ENCODE measurements at regions not wholly inside any gene's neighbourhood (a gene's known extent, or its start where the extent isn't known, plus 50 kb on each side); places are given as distances from the start of the nearest gene placed in this dataset.

DNA sequence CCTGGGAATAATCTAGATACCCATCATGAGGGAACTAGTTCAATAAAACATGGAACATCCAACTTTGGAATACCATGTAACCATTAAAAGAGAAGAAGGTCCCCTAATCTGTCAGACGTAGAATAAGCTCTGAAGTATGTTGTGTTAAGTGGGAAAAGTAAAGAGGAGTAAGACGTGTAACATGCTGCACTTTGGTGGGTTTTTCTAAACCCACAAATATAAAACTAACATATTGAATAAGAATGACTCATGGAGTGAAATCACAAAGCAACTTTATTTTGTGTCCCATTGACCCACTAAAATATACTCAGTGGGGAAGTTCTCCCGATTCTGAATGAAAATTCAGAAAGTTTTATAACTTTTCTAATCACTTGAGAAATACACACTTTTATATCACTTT lies 67.9 kb upstream of the PIK3R1 start:
- TF ChIP-seq, protein P1, sequence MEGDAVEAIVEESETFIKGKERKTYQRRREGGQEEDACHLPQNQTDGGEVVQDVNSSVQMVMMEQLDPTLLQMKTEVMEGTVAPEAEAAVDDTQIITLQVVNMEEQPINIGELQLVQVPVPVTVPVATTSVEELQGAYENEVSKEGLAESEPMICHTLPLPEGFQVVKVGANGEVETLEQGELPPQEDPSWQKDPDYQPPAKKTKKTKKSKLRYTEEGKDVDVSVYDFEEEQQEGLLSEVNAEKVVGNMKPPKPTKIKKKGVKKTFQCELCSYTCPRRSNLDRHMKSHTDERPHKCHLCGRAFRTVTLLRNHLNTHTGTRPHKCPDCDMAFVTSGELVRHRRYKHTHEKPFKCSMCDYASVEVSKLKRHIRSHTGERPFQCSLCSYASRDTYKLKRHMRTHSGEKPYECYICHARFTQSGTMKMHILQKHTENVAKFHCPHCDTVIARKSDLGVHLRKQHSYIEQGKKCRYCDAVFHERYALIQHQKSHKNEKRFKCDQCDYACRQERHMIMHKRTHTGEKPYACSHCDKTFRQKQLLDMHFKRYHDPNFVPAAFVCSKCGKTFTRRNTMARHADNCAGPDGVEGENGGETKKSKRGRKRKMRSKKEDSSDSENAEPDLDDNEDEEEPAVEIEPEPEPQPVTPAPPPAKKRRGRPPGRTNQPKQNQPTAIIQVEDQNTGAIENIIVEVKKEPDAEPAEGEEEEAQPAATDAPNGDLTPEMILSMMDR (IDR thresholded peaks at IDR 0.05; ENCODE audit: extremely low read depth, missing control alignments) = no peak
- no peak for DNase-seq (ENCODE audit: low spot score)

DNA sequence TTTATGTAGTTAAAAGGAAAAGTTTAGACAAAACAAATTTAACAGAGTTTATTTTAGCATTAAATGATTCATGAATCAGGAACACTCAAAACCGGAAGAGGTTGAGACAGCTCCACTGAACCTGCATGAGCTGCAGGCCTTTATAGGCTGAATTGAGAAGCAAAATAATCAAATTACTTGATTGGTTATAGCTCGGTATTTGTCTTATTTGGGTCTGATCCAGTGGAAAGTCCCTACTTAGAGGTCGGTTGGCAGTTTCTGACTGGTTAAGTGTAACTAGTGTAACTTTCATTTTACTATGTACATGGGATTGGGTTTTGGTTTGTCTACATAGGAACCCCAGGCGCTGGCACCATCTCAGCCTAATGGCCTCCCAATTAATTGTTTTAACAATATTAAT lies 74.1 kb upstream of the PIK3R1 start:
- DNase-seq (ENCODE audit: low spot score) = peak; percentile 26
- TF ChIP-seq, protein P1 (IDR thresholded peaks at IDR 0.05; ENCODE audit: extremely low read depth, missing control alignments) = no peak

DNA sequence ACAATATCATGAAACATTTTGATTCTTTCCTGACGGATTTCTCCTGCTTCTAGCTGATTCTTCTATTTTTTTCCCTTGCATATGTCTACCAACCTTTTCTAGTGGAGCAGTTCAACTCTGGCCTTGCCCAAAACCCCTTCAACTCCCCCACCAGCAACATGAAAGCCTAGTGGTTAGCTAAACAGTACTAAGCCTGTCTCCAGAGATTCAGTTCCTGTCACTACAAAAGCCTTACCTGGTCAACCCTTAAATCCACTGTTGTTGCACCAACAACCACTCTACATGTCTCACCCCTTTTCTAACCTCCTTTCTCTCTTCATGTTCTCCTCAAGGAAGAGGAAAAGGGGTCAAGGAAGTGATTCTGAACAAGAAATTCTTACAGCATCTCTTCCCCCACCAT lies 74.8 kb upstream of the PIK3R1 start:
- TF ChIP-seq, protein P1 (IDR thresholded peaks at IDR 0.05; ENCODE audit: extremely low read depth, missing control alignments) = no peak

DNA sequence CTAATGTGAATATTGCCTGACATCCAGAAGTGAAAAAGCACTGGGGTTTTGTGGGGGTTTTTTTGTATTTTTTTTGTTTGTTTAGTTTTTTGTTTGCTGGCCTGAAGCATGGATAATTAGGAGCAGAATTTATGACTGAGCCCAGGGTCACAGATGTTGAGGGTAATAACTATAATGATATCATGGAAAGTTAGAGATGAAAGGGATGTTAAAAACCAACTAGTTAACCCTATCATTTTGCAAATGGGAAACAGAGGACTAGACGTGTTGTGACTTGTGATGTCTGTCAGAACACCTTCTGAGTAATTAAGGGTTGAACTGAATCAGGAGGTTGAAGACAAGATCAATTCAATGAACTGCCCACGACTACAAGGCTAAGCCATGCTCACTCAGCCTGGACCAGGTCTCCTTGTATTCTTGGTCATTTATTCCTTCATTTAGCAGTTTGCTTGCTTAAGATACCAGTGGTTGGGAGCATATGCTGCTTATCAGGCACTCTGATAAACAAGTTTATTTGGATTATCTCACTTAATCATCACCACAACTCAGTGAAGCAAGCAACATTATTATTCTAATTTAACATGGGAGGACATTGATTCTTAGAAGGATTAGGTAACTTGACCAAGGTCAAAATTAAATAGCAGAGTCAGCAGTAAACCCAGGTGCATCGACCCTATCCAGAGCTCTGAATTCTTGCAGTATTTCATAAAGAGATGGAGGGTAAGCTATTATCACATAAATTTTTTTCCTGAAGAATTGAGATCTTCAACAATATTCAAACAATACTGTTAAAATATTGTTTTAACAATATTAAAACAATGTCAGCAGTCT lies 75.7 kb upstream of the PIK3R1 start:
- DNase-seq (ENCODE audit: low spot score) = no peak
- TF ChIP-seq, protein P1 (IDR thresholded peaks at IDR 0.05; ENCODE audit: extremely low read depth, missing control alignments) = no peak

More for the DNA sequence above, 74.8 kb upstream of the PIK3R1 start:
- DNase-seq (ENCODE audit: low spot score) = no peak

DNA sequence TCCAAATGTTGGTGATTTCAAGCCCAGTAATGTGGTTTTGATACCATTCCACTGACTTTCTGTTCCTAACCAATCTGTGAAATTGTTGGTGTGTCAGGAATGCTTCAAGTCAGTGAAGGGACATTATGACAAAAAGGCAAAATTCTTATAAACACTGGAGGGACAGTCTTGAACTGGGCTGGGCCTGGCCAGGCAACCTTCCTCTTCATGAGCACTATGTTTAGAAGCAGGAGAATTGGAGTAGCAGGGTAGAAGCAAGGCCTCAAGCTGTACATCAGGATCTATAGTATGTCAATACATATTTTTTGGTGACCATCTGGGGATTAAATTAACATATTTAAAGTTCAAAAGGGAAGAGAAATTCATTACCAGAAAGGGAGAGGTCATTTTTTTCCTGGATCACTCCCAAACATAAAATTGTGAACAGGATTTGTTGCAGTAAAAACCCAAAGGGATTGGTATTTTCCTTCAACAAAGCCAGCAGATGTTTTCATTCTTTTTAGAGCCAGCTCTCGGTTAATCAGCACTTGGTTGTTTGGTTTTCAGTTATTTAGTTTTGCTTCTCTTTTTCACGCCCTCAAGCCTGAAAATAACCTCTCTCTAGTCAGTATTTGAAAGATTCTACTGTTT lies 77.9 kb upstream of the PIK3R1 start:
- DNase-seq (ENCODE audit: low spot score) = no peak
- TF ChIP-seq, protein P1 (IDR thresholded peaks at IDR 0.05; ENCODE audit: extremely low read depth, missing control alignments) = no peak

DNA sequence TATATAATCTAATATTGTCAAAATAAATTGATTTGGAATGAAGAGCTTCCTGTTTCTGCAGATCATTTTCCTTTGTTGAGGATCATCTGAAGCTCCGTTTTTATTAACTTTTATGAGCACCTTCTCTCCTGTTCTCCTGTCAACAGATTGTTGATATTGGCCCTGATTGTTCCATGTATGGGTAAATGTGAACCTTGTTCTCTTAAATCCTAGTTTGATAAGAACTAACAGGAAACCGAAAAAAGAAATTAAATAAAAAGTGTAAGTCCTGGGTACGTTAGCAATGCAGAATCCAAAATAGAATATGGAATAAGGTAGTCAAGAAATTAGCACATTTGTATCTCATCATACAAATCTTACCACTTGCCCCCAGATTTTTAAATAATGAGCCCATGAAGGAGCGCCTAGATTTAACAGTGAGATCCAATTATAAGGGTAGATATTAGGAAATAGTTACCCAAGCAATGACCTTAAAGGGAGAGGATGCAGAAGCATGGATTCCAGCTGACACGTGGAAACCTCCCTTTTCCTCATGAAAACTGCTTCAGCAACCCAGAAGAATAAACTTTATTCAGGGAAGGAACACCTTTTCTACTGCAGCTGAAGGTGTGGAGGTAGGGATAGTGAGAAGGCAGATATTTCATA lies 80.8 kb upstream of the PIK3R1 start:
- TF ChIP-seq, protein P1 (IDR thresholded peaks at IDR 0.05; ENCODE audit: extremely low read depth, missing control alignments) = no peak
- no peak for DNase-seq (ENCODE audit: low spot score)

Data from GM20000 (cell line).